Prostate gland (tissue), 2 donors: ENCODE measurements at regions not wholly inside any gene's neighbourhood (a gene's known extent, or its start where the extent isn't known, plus 50 kb on each side); places are given as distances from the start of the nearest gene placed in this dataset.

Source experiments
- CTCF ChIP-seq, 4 experiments: fragments of 200-600 bp in 2 of 4; fragments of 450-650 bp in 2 of 4; sonication (generic) in 2 of 4; IDR thresholded peaks; 1 replicate in 3 of 4; 2 replicates in 1 of 4; pipeline ENCODE4 v1.5.1; 2016 to 2019; ENCODE audit warnings: antibody characterized with exemption in 4 of 4, mild to moderate bottlenecking in 2 of 4, moderate library complexity in 2 of 4
- POLR2A ChIP-seq: fragments of 450-650 bp; IDR thresholded peaks from one replicate; pipeline ENCODE4 v1.6.1; 2016; ENCODE audit warnings: antibody characterized with exemption, mild to moderate bottlenecking
- POLR2AphosphoS5 ChIP-seq: sonication (generic); formaldehyde crosslinking; IDR thresholded peaks from one replicate; pipeline ENCODE4 v1.6.1; 2017; ENCODE audit warnings: antibody characterized with exemption

- no peak for TF ChIP-seq POLR2A
- no peak for TF ChIP-seq CTCF (IDR thresholded peaks at IDR 0.05)
- no peak for TF ChIP-seq POLR2AphosphoS5
Observed at GRCh38 chr13:104357174-104357573, 1291.0 kb upstream of the SLC10A2 start.
